SH-SY5Y (cell line): ENCODE measurements at regions not wholly inside any gene's neighbourhood (a gene's known extent, or its start where the extent isn't known, plus 50 kb on each side); places are given as distances from the start of the nearest gene placed in this dataset.

Experiments
- GATA2 ChIP-seq: IDR thresholded peaks from 2 replicates; pipeline ENCODE4 v1.6.1; 2011; ENCODE audit warnings: mild to moderate bottlenecking, low read depth, low read length
- GATA3 ChIP-seq: IDR thresholded peaks from 2 replicates; pipeline ENCODE4 v1.6.1; 2011; ENCODE audit warnings: low read depth, mild to moderate bottlenecking, low read length, moderate library complexity

- TF ChIP-seq GATA2, result no peak
- TF ChIP-seq GATA3, result no peak
Observed at GRCh38 chr1:238664139-238664538, 722.2 kb upstream of the CHRM3 start.
